ENCODE measurements at regions not wholly inside any gene's neighbourhood (a gene's known extent, or its start where the extent isn't known, plus 50 kb on each side); places are given as distances from the start of the nearest gene placed in this dataset.

DNA sequence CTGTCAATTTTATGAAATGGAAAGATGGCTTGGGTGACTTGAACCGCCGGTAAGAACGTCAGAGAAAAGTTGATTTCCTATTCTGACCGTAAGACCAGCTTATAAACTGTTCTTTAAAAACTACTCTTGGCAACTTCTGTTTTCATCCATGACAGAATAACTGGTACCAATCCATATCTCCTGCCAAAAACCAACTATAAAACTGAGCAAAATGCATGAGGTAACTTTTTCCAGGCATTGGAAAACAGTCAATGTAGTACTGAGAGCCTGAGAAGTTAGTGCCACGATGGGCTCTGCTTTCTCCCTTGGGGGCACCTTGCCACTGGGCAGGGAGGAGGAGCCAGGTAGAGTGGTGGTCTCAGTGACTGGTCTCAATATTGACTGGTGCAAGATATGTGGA lies 615.2 kb upstream of the TBL1XR1 start:
- no peak for TF ChIP-seq POLR2A (IDR thresholded peaks at IDR 0.05; ENCODE audit: low read depth, low read length)
- TF ChIP-seq POLR2AphosphoS5 (IDR thresholded peaks at IDR 0.05; ENCODE audit: low read depth, low read length): no peak
- TF ChIP-seq TAF1 (IDR thresholded peaks at IDR 0.05; ENCODE audit: borderline replicate concordance, low read depth, low read length): no peak
